Skin epidermis (tissue), 12 donors: ENCODE measurements at regions not wholly inside any gene's neighbourhood (a gene's known extent, or its start where the extent isn't known, plus 50 kb on each side); places are given as distances from the start of the nearest gene placed in this dataset.

Experiments
- H3K27ac ChIP-seq, 21 experiments: fragments of 200-600 bp; sonication (generic) in 11 of 21; one replicate each; pipeline ENCODE4 v1.5.0; 2020; ENCODE audit warnings: mild to moderate bottlenecking in 3 of 21, inconsistent platforms in 2 of 21, moderate library complexity in 2 of 21
- H3K4me3 ChIP-seq, 7 experiments: fragments of 200-600 bp; sonication (generic) in 2 of 7; one replicate each; pipeline ENCODE4 v1.5.0; 2020; ENCODE audit warnings: inconsistent platforms in 2 of 7, mild to moderate bottlenecking in 2 of 7, moderate library complexity in 1 of 7

- H3K27ac ChIP-seq, result peak overlapping the region in 5 of 21 experiments; percentile 13 to 47 (median 25)
- H3K4me3 ChIP-seq, result no peak overlapping the region
Observed at GRCh38 chr2:42913280-42913878, 121.0 kb upstream of the HAAO start.

- H3K27ac ChIP-seq, result peak overlapping the region in 1 of 21 experiments; percentile 61
- H3K4me3 ChIP-seq, result no peak overlapping the region
Observed at GRCh38 chr2:42910645-42911405, 118.4 kb upstream of the HAAO start.

DNA sequence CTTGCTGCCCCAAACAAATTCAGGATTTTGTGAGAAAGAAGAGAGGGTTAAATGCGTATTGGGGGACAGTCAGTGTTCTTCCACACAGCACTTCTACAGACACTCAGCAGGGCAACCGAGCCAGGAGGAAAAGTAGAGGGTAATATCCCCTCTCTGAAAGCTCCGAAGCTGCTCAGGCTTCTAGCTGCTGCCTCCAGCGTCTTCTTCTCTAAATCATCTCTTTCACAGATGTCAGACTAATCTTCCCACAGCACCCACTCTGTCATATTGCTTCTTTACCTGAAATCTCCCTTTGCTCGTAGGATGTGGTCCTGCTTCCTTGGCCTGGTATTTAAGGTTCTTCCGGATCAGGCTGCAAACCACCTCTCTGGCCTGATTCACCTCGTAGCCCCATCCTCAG, 117.6 kb upstream of the HAAO start:
- H3K4me3 ChIP-seq, result no peak overlapping the region
- peak overlapping the region in 1 of 21 experiments; percentile 34 for H3K27ac ChIP-seq

- peak overlapping the region in 9 of 21 experiments; percentile 15 to 90 (median 44) for H3K27ac ChIP-seq
- H3K4me3 ChIP-seq, result no peak overlapping the region
Observed at GRCh38 chr2:42908518-42909200, 116.3 kb upstream of the HAAO start.

- Histone ChIP-seq H3K4me3 (no peak overlapping the region), H3K27ac (peak overlapping the region in 18 of 21 experiments; percentile 26 to 90 (median 75))
Observed at GRCh38 chr2:42907835-42908234, 115.5 kb upstream of the HAAO start.

DNA sequence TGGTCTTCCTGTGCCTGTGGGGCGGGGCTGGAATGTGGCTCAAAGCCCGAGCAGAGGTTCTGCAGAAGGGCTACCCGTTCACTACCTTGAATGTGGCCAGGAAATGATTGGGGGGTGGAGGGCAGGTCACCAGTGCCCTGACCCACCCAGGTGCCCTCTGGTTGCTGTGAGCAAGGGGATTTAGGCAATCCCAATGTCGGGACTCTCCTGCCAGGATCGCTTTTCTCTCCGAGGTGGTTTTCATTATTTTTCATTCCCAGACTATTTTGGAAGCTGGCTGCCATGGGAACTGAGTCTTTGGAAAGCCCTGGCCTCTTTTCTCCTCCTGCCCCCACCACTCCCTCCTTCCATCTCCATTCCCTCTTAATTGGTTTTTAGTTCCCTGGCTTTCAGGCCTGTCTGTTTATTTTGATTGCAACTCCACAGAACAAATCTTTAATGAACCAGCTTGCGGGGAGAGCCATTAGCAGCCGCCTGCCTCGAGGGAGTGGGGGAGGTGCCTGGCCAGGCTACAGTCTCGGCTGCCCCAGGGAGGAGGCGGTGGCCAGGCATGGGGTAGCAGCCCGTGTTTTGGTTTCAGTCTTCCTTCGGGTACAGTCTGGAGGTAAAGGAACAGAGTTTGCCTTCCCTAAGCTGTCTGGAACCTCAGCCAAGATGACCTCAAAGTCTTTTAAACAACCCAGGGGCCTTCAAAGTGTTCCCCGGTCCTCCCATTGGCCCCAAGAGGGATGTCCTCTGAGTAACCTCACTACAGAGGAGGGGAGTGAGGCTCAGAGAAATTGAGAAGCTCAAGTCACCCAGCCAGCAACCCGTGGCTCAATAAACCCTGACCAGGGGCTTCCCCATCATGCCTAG, 114.4 kb upstream of the HAAO start:
- no peak overlapping the region for H3K4me3 ChIP-seq

GRCh38 chr2:42906111-42906556, 113.8 kb upstream of the HAAO start:
- Histone ChIP-seq H3K4me3 (no peak overlapping the region), H3K27ac (peak overlapping the region in 20 of 21 experiments; percentile 33 to 90 (median 75))

More for the DNA sequence above, 114.4 kb upstream of the HAAO start:
- H3K27ac ChIP-seq, result peak overlapping the region in 20 of 21 experiments; percentile 33 to 90 (median 75)

DNA sequence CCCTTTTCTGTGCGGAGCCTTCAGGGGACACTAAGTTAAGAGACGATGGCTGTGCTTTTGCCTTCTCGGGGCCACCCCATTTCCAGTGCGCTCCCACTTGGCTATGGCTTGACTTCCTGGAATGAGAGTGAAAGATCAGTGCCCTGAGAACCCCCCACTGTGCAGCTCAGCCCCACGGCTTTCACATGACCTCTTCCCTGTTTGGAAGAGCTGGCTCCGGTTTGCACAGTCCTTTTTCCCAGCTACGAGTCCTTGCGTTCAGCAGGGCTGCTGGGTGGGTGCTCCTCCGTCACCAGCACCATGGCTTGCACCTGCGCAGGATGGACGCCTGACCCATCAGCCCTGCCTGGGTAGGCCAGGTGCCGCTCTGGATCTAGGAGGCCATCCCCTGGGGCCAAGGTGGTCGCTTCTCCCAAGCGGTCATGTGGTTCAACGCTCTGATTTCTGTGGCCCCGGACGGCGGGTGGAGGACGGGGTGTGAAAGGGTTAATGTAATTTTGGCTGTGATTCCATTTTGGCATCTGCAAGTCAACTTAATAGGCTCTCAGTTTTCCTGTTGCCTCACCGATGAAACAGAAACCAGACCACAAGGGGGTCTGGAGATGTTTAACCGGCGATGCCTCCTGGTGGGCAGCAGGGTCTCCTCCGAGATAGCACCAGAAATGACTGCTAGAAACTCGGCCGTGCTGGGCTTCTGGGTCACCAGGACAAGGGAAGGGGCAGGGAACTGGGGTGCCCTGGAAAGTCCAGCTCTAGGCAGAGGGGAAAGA, 113.1 kb upstream of the HAAO start:
- Histone ChIP-seq H3K27ac (peak overlapping the region in 19 of 21 experiments; percentile 38 to 90 (median 75)), H3K4me3 (no peak overlapping the region)

- peak overlapping the region in 13 of 21 experiments; percentile 5 to 90 (median 60) for H3K27ac ChIP-seq
- H3K4me3 ChIP-seq, result no peak overlapping the region
Observed at GRCh38 chr2:42904576-42904876, 112.1 kb upstream of the HAAO start.

GRCh38 chr2:42903821-42904575, 111.6 kb upstream of the HAAO start:
- H3K27ac ChIP-seq, result peak overlapping the region in 15 of 21 experiments; percentile 7 to 90 (median 60)
- no peak overlapping the region for H3K4me3 ChIP-seq

GRCh38 chr2:42902939-42903709, 110.7 kb upstream of the HAAO start:
- peak overlapping the region in 15 of 21 experiments; percentile 0 to 90 (median 27) for H3K27ac ChIP-seq
- no peak overlapping the region for H3K4me3 ChIP-seq

DNA sequence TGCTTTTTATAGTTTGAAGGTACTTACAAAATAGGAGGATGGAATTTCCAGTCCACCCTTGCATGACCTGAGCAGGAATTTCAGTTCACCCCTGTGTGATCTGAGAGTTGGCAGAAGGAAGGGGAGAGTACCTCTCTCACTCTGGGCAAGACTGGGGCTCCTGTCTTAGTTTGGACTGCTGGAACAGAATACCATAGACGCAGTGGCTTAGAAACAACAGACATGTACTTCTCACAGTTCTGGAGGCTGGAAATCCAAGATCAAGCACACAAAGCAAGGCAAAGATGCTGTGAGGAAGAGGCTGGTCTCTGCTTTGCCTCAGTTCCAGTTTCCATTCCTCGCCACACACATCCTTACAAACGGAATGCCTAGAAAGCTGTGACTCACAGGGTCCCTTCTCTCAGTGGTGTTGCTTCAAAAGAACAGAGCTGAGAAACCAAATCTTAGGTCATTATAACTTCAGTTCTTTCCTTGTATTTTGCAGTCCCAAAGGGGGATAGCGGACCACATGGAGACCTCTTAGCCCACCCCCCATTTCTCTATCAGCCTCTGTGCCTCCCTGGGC, 108.8 kb upstream of the HAAO start:
- Histone ChIP-seq H3K27ac (peak overlapping the region in 4 of 21 experiments; percentile 21 to 59 (median 35)), H3K4me3 (no peak overlapping the region)

- no peak overlapping the region for H3K27ac ChIP-seq
- no peak overlapping the region for H3K4me3 ChIP-seq
Observed at GRCh38 chr2:42900289-42900891, 108.0 kb upstream of the HAAO start.

GRCh38 chr2:42897358-42897757, 105.0 kb upstream of the HAAO start:
- H3K4me3 ChIP-seq, result no peak overlapping the region
- H3K27ac ChIP-seq, result peak overlapping the region in 11 of 21 experiments; percentile 4 to 57 (median 30)

DNA sequence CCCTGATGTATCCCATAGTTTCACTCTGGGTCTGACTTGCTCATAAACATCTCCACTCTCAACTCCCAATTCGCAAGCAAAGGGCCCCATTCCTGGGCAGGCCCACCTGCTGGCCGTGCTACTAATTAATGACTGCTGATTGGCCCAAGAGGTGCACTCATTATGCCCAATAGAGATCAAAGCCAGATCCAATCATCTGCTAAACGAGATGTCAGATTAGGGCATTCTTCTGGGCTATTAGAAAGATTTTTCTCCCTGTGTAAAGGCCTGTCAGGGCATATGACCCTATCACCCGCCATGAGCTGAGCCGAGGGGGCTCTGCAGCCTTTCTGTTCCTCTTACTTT, 103.4 kb upstream of the HAAO start:
- Histone ChIP-seq H3K27ac (peak overlapping the region in 2 of 21 experiments; percentile 57 to 60), H3K4me3 (no peak overlapping the region)

DNA sequence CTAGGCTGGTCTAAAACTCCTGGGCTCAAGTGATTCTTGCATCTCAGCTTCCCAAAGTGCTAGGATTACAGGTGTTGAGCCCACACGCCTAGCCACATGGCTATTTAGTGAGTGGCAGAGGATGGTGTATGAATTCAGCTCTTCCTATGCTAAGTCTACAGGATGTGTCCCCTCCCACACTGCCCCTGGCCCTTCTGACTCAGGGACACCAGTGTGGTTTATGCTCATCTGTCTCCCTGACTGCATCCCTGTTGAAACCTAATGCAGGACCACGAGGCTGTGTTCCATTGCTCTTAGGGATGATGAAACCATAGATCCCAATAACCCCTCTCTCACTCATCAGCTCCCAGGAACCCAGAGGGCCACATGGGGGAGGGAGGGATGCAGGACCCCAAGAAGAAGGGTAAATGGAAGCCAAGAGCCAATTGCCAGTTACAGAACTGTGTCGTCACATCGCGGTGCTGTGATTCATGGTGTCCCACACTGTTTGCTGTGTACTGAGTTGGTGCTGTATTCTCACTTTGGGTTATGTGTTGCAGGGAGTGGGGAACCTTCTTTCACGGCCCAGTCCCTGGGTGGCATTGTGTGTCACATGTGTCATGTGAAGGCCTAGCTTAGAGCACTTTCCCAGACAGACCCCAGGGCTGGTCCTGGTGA, 102.9 kb upstream of the HAAO start:
- Histone ChIP-seq H3K27ac (no peak overlapping the region), H3K4me3 (no peak overlapping the region)
